ENCODE measurements at regions not wholly inside any gene's neighbourhood (a gene's known extent, or its start where the extent isn't known, plus 50 kb on each side); places are given as distances from the start of the nearest gene placed in this dataset.

DNA sequence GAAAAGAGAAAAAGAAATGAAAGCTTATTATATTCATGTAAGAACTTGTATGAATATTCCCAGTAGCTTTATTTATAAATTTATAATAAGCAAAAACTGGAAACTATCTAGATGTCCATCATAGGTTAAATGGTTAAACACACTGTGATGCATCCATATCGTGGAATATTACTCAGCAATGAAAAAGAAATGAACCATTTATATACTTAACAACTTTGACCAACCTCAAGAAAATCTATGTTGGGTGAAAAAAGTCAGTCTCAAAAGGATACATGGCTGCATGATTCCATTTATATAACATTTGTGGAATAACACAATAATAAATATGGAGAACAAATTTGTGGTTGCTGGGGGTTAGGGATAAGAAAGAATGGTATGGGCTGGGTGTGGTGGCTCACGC lies 713.0 kb upstream of the SGO1 start:
- Histone ChIP-seq H3K9me3 (ENCODE audit: low read depth) (no peaks in the 10 kb centered on the region), H3K4me1 (ENCODE audit: low read depth) (no peaks in the 10 kb centered on the region), H3K27ac (no peak overlapping the region), H3K27me3 (no peaks in the 10 kb centered on the region), H3K4me3 (no peak overlapping the region), H3K36me3 (no peaks in the 10 kb centered on the region)
- TF ChIP-seq, protein P1, sequence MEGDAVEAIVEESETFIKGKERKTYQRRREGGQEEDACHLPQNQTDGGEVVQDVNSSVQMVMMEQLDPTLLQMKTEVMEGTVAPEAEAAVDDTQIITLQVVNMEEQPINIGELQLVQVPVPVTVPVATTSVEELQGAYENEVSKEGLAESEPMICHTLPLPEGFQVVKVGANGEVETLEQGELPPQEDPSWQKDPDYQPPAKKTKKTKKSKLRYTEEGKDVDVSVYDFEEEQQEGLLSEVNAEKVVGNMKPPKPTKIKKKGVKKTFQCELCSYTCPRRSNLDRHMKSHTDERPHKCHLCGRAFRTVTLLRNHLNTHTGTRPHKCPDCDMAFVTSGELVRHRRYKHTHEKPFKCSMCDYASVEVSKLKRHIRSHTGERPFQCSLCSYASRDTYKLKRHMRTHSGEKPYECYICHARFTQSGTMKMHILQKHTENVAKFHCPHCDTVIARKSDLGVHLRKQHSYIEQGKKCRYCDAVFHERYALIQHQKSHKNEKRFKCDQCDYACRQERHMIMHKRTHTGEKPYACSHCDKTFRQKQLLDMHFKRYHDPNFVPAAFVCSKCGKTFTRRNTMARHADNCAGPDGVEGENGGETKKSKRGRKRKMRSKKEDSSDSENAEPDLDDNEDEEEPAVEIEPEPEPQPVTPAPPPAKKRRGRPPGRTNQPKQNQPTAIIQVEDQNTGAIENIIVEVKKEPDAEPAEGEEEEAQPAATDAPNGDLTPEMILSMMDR (IDR thresholded peaks at IDR 0.05; ENCODE audit: low read depth, low read length), result no peak
- no peak for DNase-seq (ENCODE audit: low read depth in 1 of 2, low spot score in 1 of 2)

DNA sequence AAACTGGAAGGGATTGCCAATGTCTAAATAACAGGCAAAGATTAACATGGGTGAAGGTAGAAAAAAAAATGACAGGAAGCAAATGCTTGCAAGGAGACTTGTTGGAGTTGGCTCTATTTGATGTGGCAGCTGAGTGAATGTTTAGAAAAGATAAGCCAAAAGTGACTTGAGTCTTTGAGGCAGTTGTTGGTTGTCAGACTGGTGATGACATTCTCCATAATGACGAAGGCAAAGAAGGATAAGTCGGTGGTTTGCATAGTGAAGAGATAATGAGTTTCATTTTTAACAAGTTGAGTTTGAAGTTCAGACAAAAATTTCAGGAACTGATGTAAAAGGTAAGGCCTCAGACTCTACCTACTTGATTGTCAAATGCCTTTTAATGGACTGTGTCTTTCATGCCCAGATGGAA lies 704.1 kb upstream of the SGO1 start:
- no peaks in the 10 kb centered on the region for H3K36me3 ChIP-seq
- no peak for DNase-seq (ENCODE audit: low read depth in 1 of 2, low spot score in 1 of 2)
- H3K9me3 ChIP-seq (ENCODE audit: low read depth), result no peaks in the 10 kb centered on the region
- no peak overlapping the region for H3K27ac ChIP-seq
- TF ChIP-seq, protein P1 (IDR thresholded peaks at IDR 0.05; ENCODE audit: low read depth, low read length), result no peak
- H3K27me3 ChIP-seq, result no peaks in the 10 kb centered on the region
- H3K4me3 ChIP-seq, result no peak overlapping the region
- H3K4me1 ChIP-seq (ENCODE audit: low read depth), result no peaks in the 10 kb centered on the region

DNA sequence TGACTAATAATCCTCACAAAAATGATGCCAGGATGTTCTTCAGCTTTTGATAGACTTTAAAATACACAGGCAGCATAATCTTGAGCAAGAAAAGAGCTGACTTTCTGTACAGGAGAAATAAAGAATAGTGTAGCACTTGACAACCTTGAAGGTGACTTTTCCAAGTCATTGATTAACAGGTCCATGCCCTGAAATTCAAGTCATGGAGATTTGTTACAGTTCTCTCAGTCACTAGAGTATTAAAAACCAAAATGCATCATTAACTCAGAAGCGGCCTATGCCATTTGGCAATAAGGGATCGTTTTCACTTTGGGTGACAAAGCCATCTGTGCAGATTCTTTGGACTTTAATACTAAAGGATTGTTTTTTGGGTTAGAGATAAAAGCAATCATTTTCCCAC lies 692.7 kb upstream of the SGO1 start:
- Histone ChIP-seq H3K4me3 (no peak overlapping the region), H3K36me3 (no peaks in the 10 kb centered on the region), H3K27me3 (no peaks in the 10 kb centered on the region), H3K27ac (no peak overlapping the region), H3K9me3 (ENCODE audit: low read depth) (no peaks in the 10 kb centered on the region), H3K4me1 (ENCODE audit: low read depth) (no peaks in the 10 kb centered on the region)
- no peak for DNase-seq (ENCODE audit: low read depth in 1 of 2, low spot score in 1 of 2)
- TF ChIP-seq, protein P1 (IDR thresholded peaks at IDR 0.05; ENCODE audit: low read depth, low read length), result no peak

DNA sequence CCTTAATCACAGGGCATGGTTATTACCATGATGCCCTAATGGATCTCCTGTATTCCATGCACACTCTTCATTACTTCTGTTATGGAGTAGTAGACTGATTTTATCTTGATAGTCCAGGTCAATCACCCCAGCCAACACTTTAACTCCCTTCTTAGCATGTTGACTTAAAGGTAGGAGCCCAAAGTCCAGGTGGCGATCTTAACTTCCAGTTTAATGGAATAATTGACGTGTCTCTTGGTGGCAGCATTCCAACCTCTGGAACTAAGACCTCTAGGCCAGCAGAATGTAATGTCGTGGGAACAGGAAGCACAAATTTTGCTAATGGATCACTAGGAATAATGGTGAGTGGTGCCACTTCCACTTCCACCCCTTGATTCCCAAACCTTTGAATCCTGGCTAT lies 687.2 kb upstream of the SGO1 start:
- no peaks in the 10 kb centered on the region for H3K36me3 ChIP-seq
- no peaks in the 10 kb centered on the region for H3K4me1 ChIP-seq (ENCODE audit: low read depth)
- no peaks in the 10 kb centered on the region for H3K27me3 ChIP-seq
- TF ChIP-seq, protein P1 (IDR thresholded peaks at IDR 0.05; ENCODE audit: low read depth, low read length), result no peak
- DNase-seq (ENCODE audit: low read depth in 1 of 2, low spot score in 1 of 2), result no peak
- no peaks in the 10 kb centered on the region for H3K9me3 ChIP-seq (ENCODE audit: low read depth)
- no peak overlapping the region for H3K27ac ChIP-seq
- H3K4me3 ChIP-seq, result no peak overlapping the region

DNA sequence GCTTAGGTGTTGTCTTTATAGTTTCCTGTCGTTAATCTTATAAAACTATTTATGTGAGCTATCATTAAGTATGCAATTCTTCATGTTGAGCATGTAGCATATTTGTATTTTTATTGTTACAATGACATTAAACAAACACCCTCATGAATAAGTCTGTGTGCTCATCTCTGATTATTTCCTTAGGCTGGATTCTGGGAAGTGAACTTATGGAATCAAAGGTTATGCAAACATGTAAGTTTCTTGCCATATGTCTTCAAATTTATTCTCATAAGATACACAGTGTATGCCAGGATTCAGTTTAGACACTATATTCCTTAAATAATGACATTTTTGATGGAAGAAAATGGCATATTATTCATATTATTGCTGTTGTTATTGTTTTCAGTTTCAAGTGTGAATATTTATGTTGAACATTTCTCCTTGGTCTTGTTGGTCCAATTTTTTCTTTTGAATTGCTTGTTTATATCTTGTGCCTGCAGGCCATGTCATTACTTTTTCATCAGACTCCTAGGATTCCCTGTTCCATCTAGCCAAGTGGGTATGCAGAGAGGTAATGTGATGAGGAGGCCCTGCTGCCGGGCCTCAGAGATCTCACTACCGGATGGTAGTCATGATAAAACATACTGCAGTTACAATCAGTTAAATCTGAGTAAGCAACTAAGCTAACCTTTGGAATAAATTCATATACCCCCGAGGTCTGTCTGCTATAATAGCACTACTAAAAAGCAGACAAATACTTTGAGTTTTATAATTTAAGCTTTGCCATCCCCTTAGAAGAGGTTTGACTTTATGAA lies 684.3 kb upstream of the SGO1 start:
- Histone ChIP-seq H3K27ac (no peak overlapping the region), H3K9me3 (ENCODE audit: low read depth) (no peaks in the 10 kb centered on the region), H3K36me3 (no peaks in the 10 kb centered on the region), H3K27me3 (no peaks in the 10 kb centered on the region), H3K4me3 (no peak overlapping the region), H3K4me1 (ENCODE audit: low read depth) (no peaks in the 10 kb centered on the region)
- TF ChIP-seq, protein P1 (IDR thresholded peaks at IDR 0.05; ENCODE audit: low read depth, low read length), result no peak
- no peak for DNase-seq (ENCODE audit: low read depth in 1 of 2, low spot score in 1 of 2)
